ENCODE measurements at regions not wholly inside any gene's neighbourhood (a gene's known extent, or its start where the extent isn't known, plus 50 kb on each side); places are given as distances from the start of the nearest gene placed in this dataset.

DNA sequence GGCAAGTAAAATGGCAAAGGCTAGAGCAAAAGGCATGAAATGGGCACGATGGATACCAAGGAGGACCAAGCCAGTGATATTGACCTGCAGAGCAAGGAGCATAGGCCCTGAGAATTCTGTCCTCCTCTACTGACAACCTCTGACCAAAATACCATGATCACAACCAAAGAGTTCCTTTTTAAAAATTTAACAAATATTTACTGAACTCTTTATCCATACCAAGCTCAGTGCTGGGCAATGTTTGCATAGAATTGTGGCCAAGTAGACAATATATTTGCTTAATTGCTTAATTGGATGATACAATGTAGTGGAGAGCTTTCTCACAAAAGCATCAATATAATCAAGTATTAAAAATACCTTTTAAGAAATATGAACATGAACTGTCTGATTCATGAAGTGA lies 265.7 kb downstream of the ICOS start:
- TF ChIP-seq CTCF (IDR thresholded peaks at IDR 0.05; ENCODE audit: insufficient read depth, low read length, poor library complexity, severe bottlenecking) = no peak
- no peak for TF ChIP-seq EZH2phosphoT487 (conservative IDR thresholded peaks at IDR 0.05; ENCODE audit: low read length)
